SU-DHL-6 (cell line): ENCODE measurements at regions not wholly inside any gene's neighbourhood (a gene's known extent, or its start where the extent isn't known, plus 50 kb on each side); places are given as distances from the start of the nearest gene placed in this dataset.

ENCODE experiments used
- EZH2phosphoT487 ChIP-seq: fragments of 200-600 bp; sonication (generic), shearing (Covaris generic); conservative IDR thresholded peaks from 2 replicates; pipeline ENCODE4 v1.6.1; 2018; ENCODE audit warnings: mild to moderate bottlenecking, antibody characterized with exemption, low read length, moderate library complexity, mixed read lengths
- TF ChIP-seq, protein P1 (sequence below): fragments of 200-600 bp; sonication (generic); IDR thresholded peaks from one replicate; pipeline ENCODE4 v1.5.1; 2017; ENCODE audit warnings: antibody characterized with exemption, mild to moderate bottlenecking, low read length, moderate library complexity; ENCODE audit not compliant: insufficient read depth, poor library complexity, severe bottlenecking

DNA sequence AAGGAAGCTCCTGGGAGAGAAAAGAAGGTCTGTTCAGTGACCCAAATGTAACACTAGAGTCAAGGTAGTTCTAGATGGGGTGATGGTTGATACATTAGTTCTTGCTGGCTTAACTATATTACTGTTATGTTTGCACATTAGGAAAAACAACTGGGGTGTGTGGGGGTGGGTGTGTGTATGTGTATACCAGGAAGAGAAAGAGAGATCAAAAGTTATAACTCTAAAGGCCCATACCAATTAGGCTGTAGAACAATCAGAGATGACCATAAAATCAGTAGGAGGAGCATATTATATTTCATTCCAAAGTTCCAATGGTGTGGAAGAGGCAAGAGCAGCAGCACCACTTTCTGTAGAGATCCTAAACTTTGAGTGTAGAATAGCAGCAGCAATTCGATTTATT is 134.7 kb upstream of the FMR1 start:
- TF ChIP-seq, protein P1, sequence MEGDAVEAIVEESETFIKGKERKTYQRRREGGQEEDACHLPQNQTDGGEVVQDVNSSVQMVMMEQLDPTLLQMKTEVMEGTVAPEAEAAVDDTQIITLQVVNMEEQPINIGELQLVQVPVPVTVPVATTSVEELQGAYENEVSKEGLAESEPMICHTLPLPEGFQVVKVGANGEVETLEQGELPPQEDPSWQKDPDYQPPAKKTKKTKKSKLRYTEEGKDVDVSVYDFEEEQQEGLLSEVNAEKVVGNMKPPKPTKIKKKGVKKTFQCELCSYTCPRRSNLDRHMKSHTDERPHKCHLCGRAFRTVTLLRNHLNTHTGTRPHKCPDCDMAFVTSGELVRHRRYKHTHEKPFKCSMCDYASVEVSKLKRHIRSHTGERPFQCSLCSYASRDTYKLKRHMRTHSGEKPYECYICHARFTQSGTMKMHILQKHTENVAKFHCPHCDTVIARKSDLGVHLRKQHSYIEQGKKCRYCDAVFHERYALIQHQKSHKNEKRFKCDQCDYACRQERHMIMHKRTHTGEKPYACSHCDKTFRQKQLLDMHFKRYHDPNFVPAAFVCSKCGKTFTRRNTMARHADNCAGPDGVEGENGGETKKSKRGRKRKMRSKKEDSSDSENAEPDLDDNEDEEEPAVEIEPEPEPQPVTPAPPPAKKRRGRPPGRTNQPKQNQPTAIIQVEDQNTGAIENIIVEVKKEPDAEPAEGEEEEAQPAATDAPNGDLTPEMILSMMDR, result no peak
- no peak for TF ChIP-seq EZH2phosphoT487
